GM18498 (cell line): ENCODE measurements at regions not wholly inside any gene's neighbourhood (a gene's known extent, or its start where the extent isn't known, plus 50 kb on each side); places are given as distances from the start of the nearest gene placed in this dataset.
"Not testable (repeated sequence)": the region's sequence is repeated elsewhere in the genome, so short reads cannot be mapped to it uniquely, and the experiment has no call there.

Experiments
- ATAC-seq: cut with Tn5 transposase; IDR thresholded peaks from one replicate; pipeline ENCODE4 v1.9.1; 2021; ENCODE audit warnings: mild to moderate bottlenecking, moderate library complexity; ENCODE audit not compliant: unreplicated experiment

DNA sequence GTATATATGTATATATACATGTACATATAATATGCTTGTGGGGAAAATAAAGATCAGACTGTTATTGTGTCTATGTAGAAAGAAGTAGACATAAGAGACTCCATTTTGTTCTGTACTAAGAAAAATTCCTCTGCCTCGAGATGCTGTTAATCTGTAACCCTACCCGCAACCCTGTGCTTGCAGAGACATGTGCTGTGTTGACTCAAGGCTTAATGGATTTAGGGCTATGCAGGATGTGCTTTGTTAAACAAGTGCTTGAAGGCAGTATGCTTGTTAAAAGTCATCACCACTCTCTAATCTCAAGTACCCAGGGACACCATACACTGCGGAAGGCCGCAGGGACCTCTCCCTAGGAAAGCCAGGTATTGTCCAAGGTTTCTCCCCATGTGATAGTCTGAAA, 972.9 kb downstream of the GALC start:
- ATAC-seq, result not testable (repeated sequence)

- ATAC-seq, result no peak
Measured at GRCh38 chr14:87018294-87018693, 974.7 kb downstream of the GALC start.

DNA sequence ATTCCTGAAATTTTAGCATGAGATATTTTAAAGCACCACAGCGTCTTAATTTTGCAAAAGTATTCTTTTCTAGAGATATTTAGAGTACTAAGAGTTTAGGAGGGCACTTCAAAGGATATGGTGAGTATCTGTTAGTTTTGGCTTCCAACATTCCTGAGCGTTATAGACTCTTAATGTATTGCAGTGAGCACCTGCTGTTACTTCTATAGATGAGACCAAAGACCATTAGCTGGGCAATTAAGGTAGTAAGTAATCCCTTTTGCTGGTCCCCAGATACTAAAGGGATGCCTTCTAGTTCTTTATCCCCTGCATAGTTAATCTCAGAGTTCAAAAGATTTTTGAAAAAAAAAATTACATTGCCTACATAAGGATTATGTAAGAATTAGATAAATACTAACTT, 975.6 kb downstream of the GALC start:
- ATAC-seq, result no peak

GRCh38 chr14:87014856-87015255, 978.1 kb downstream of the GALC start:
- ATAC-seq, result no peak

DNA sequence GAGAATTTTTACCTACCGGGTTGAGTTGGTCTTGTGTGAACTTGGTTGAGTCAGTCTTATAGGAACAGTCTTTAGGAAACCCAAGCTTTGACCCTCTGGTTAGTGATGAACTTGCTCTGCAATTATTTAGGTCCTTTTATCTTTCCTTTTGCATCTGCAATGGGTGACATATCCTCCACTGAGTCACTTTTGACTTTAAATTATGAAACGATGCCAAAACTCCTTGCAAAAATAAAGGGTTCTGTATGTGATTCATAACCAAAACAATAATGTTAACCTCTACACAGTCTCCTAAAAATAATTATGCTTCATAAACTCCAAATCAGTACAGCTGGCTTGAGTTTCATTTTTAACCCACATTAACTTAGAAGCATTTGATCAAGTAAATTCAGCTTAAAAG, 979.4 kb downstream of the GALC start:
- ATAC-seq, result no peak

DNA sequence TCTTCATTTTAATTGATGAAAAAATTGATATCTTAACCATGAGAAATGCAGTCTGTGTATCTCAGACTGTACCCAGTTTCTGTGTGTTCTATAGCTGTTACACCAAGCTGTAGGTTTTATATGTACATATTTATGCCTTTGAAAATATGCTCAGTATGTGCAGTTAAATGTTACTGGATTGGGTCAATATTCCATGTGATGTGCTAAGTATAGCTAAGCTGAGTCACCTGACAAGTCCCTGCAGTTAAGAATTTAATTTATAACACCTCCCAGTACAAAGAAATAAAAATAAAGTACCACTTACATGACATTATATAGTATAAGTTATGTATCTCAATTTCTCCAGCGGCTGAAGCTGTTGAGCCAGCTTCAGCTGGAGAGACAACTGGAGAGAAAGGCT, 984.0 kb downstream of the GALC start:
- no peak for ATAC-seq

DNA sequence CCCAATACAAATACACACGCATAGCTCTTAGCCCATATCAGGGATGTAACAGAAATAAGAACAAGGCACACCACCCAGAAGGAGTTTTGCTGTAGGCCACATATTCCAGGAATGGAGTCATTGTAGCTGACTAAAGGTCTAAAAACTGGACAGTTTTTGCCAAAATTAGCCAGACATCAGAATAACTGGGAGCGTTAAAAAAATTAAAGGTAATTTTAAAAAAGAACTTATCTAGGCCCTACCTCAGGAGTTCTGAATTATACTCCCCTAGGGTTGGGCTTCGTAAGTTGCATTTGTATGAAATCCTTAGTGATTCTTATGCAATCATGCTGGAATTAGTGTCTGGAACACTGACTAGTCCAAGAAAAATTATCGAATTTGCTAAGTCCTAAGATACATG, 987.7 kb downstream of the GALC start:
- no peak for ATAC-seq

GRCh38 chr14:87002776-87003175, 990.2 kb downstream of the GALC start:
- no peak for ATAC-seq

- ATAC-seq, result no peak
Measured at GRCh38 chr14:87001333-87001732, 991.6 kb downstream of the GALC start.

DNA sequence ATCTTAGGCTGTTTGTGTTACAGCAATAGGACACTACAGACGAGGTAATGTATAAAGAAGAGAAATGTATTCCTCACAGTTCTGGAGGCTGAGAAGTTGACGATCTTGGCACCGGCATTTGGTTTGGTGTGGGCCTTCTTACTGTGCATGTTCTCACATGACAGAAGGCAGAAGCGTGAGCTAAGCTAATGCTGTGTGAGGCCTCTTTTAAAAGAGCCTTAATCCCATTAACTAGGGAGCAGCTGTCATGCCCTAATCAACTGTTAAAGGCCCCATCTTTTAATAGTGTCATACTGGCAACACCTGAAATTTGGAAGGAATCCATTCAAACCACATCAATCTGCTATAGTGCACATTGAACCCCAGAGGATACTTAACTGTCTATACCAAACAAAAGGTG, 992.9 kb downstream of the GALC start:
- no peak for ATAC-seq

DNA sequence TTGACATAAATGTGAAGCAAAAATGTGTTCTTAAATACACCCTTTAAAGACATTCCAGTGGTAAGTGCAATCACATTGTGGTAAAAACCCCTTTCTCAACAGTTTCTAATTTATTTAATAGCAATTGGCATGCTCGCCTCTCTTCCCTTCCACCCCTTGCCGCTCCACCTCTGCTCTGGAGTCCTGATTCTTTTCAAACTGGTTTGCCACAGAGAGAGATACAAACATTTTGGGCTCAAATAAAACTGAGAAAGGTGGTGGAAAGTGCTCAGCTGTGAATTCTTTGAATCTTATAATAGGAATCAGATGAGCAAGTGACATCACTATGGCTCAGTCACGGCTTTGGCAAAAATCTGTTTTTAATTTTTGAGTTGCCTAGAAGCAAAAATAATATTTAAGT, 993.9 kb downstream of the GALC start:
- ATAC-seq, result no peak

DNA sequence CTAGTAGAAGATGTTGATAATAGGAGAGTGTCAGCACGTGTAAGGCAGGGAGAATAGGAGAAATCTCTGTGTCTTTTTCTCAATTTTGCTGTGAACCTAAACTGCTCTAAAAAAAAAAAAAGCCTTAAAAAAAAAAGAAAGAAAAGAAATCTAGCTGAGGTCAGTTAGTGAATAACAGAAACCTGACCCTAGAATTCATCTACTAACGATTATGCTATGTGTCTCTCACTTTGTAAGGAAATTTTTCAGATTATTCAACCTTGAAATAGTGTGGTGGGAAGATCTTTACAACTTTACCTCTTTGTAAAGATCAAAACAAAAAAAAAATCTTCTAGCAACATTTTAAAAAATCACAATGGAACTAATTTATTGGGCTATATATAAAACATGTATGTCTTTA, 995.7 kb downstream of the GALC start:
- ATAC-seq, result no peak

GRCh38 chr14:86990396-86990795, 1002.6 kb downstream of the GALC start:
- ATAC-seq, result no peak

DNA sequence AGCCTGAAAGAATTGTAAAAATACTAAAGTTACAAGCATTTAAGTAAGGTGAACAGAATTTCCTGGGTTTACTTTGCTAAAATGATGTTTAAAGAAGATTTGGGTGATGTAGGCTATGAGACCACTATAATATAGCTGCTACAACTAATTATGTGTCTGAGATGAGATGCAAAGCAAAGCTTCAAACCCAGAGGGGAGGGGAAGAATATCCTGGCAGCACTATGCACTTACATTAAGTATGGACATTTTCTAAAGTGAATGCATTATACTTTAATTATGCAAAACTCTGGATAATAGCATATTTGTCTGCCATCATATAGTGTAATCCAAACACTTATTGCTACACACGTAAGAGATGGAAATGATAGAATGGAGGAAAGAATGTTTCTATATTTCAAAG, 1003.7 kb downstream of the GALC start:
- no peak for ATAC-seq

- no peak for ATAC-seq
Measured at GRCh38 chr14:86987966-86988365, 1005.0 kb downstream of the GALC start.

DNA sequence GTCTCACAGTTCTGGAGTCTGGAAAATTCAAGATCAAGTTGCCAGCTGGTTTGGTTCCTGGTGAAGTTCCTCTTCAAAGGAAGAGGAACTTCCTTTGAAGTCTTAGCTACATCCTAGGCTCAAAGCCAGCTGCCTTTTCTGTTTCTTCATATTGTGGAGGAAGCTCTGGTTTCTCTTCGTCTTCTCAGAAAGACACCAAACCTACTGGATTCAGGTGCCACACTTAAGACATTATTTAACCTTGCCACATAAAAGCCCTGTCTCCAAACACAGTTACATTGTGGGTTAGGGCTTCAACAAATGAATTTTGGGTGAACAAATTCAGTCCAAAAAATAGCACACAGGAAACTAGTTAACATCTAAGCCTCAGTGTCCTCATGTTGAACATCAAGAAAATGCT, 1019.8 kb downstream of the GALC start:
- ATAC-seq, result no peak

DNA sequence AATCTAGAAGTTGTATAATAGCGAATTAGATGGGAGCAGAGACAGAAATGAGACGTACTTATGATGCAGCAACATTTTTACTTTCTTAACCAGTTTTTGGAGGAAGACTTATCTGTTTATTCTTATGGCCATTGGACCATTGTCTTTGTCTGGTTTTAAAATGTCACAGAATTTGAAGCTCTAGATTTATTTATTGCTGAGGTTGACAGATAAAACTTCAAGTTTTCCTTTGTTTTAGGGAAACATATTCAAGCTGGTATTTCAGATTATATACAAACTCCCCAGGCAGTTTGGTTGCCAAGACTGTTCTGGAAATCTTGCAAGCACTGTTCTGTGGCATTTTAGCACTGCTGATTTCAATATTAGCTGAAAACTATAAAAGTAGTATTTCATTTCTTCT, 1021.7 kb downstream of the GALC start:
- no peak for ATAC-seq

DNA sequence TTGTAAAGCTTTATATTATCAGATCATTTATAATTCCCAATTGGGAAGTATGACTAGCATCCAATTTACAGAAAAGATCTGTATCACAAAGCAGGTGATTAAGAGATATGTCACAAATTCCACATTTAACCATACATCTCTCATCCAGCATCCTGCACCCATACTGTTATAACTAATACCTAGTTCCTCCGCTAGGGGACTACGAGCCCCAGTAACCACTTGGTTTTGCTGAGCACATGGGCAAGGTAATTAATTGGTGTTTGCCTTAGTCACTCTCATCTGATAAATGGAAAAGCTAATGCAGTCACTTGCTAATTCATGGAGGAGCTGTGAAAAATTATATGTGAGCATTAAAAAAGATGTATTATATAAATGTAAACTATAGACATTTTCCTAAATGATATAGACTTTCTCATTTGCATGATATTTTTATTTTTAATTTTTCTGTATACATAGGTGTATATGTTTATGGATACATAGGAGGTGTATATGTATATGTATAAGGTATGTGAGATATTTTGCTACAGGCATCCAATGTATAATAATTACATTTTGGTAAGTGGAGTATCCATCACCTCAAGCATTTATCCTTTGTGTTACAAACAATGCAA, 1031.8 kb downstream of the GALC start:
- ATAC-seq, result no peak

DNA sequence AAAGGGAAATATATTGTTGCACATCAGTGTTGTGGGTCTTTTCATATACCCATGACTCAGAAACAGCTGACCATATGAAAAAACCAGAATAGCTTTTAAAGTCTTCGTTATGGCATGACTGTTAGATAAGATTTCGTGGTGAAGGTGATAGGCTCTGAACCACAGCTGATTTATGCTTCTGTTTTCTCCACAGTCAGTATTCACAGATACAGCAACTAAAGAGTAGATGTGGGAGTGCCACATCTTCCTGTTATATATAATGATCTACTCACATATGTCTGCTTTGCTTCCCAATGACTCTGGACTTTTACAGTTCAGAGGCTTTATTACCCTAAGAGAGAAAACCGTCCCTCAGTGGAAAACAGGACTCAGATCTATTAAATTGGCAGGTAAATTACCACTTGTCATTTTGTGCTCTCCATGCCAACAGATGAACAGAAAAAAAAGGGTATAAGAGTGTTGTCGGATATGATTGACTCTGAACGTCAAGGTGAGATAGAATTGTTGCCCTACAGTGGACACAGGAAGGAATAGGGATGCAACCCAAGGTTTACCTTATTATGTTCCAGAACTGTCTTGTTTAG, 1037.1 kb downstream of the GALC start:
- no peak for ATAC-seq

DNA sequence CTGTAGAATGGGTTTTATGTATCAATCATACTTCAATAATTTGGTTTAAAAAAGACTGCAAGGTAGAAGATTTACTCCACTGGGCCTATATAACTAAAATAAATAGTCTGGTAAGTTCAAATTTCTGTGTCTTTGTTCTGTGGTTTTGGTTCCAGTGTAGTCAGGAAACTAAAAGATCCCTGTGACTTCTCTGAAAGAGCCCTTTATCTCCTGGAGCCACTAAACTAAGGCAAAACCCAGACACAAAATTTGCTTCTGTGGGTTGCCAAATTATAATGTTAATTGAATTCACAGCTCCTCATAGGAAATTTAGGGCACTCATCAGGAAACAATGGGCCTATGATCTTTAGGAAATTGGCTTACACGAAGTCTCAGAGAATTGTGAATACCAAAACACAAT, 1038.4 kb downstream of the GALC start:
- no peak for ATAC-seq

- no peak for ATAC-seq
Measured at GRCh38 chr14:86946446-86946845, 1046.5 kb downstream of the GALC start.

- ATAC-seq, result no peak
Measured at GRCh38 chr14:86944434-86944833, 1048.5 kb downstream of the GALC start.
